SK-N-SH (cell line): ENCODE measurements at regions not wholly inside any gene's neighbourhood (a gene's known extent, or its start where the extent isn't known, plus 50 kb on each side); places are given as distances from the start of the nearest gene placed in this dataset.

ENCODE experiments used
- CTCF ChIA-PET: fragments of 300-600, 350-600 bp; formaldehyde crosslinking; extraction: SDS; loops from one replicate; lab custom pipeline; 2021; lab: Yijun Ruan, JAX
- POLR2A ChIA-PET: fragments of 350-600 bp; sonication (Branson Sonifier 250); formaldehyde crosslinking; extraction: SDS; loops from one replicate; lab custom pipeline; 2020; ENCODE audit warnings: antibody characterized with exemption, inconsistent platforms; lab: Yijun Ruan, JAX
- DNase-seq: peaks from one replicate; pipeline ENCODE4 v3.0.0; 2012
- H2AFZ ChIP-seq: fragments of 200-600 bp; sonication (generic); 2 replicates; pipeline ENCODE4 v1.8.1; 2016; ENCODE audit warnings: antibody characterized with exemption, mild to moderate bottlenecking, low read depth
- H3F3A ChIP-seq: fragments of 200-600 bp; sonication (generic); replicated peaks from 2 replicates; pipeline ENCODE3; 2016; ENCODE audit warnings: antibody characterized with exemption, mild to moderate bottlenecking; ENCODE audit not compliant: insufficient read depth
- H3K27ac ChIP-seq, 2 experiments: fragments of 200-500 bp in 1 of 2; fragments of 200-600 bp in 1 of 2; sonication (Bioruptor generic) in 1 of 2; sonication (generic), shearing (Covaris generic) in 1 of 2; 2 replicates each; pipeline versions ENCODE4 v1.5.1 to v1.6.1; 2014 to 2016; ENCODE audit warnings: low read depth in 2 of 2, inconsistent platforms in 1 of 2, low read length in 1 of 2, mild to moderate bottlenecking in 1 of 2, mixed read lengths in 1 of 2
- H3K27me3 ChIP-seq: fragments of 200-600 bp; sonication (generic), shearing (Covaris generic); 2 replicates; pipeline ENCODE4 v1.6.1; 2016; ENCODE audit warnings: mixed run types; ENCODE audit not compliant: insufficient read depth
- H3K36me3 ChIP-seq, 2 experiments: fragments of 200-500 bp in 1 of 2; fragments of 200-600 bp in 1 of 2; sonication (Bioruptor generic) in 1 of 2; sonication (generic) in 1 of 2; replicated peaks in 1 of 2; 2 replicates each; pipeline versions ENCODE3 to v1.5.1; 2014 to 2016; ENCODE audit warnings: low read length in 1 of 2, mild to moderate bottlenecking in 1 of 2; ENCODE audit not compliant: insufficient read depth in 2 of 2, control insufficient read depth in 1 of 2
- H3K4me1 ChIP-seq, 2 experiments: fragments of 200-500 bp in 1 of 2; fragments of 200-600 bp in 1 of 2; sonication (Bioruptor generic) in 1 of 2; sonication (generic), shearing (Covaris generic) in 1 of 2; 2 replicates each; pipeline versions ENCODE4 v1.5.1 to v1.6.1; 2014 to 2016; ENCODE audit warnings: low read depth in 1 of 2, low read length in 1 of 2, mixed run types in 1 of 2; ENCODE audit not compliant: insufficient read depth in 2 of 2, control insufficient read depth in 1 of 2
- H3K4me2 ChIP-seq: fragments of 200-600 bp; sonication (generic), shearing (Covaris generic); 2 replicates; pipeline ENCODE4 v1.6.1; 2017; ENCODE audit warnings: mixed run types
- H3K4me3 ChIP-seq, 2 experiments: fragments of 200-500 bp in 1 of 2; fragments of 200-600 bp in 1 of 2; sonication (Bioruptor generic) in 1 of 2; sonication (generic), shearing (Covaris generic) in 1 of 2; 2 replicates each; pipeline versions ENCODE4 v1.5.1 to v1.8.1; 2014 to 2016; ENCODE audit warnings: low read depth in 2 of 2, inconsistent platforms in 1 of 2, low read length in 1 of 2, mild to moderate bottlenecking in 1 of 2, mixed read lengths in 1 of 2, moderate library complexity in 1 of 2
- H3K79me2 ChIP-seq: fragments of 200-600 bp; sonication (generic); 2 replicates; pipeline ENCODE4 v1.8.1; 2017; ENCODE audit warnings: mild to moderate bottlenecking; ENCODE audit not compliant: insufficient read depth
- H3K9ac ChIP-seq: fragments of 200-600 bp; sonication (generic); 2 replicates; pipeline ENCODE4 v1.6.1; 2017; ENCODE audit warnings: mixed run types
- H3K9me2 ChIP-seq: fragments of 200-600 bp; sonication (generic); 2 replicates; pipeline ENCODE4 v1.6.1; 2017; ENCODE audit warnings: mixed run types
- H3K9me3 ChIP-seq: fragments of 200-600 bp; sonication (generic); 2 replicates; pipeline ENCODE4 v1.6.1; 2017; ENCODE audit warnings: mixed run types, mild to moderate bottlenecking, moderate library complexity
- H4K20me1 ChIP-seq: fragments of 200-600 bp; sonication (generic); 2 replicates; pipeline ENCODE4 v1.6.1; 2017; ENCODE audit warnings: mild to moderate bottlenecking, mixed run types; ENCODE audit not compliant: insufficient read depth
- CHD2 ChIP-seq: fragments of 150-350 bp; IDR thresholded peaks from 2 replicates; pipeline ENCODE4 v1.6.1; 2018; ENCODE audit warnings: low read length; ENCODE audit not compliant: partially characterized antibody
- ELF1 ChIP-seq: IDR thresholded peaks from 2 replicates; pipeline ENCODE4 v1.4.0; 2012
- FOSL2 ChIP-seq: IDR thresholded peaks from 2 replicates; pipeline ENCODE4 v1.4.0; 2012; ENCODE audit warnings: low read depth, mild to moderate bottlenecking, moderate library complexity, borderline replicate concordance
- GABPA ChIP-seq: IDR thresholded peaks from 2 replicates; pipeline ENCODE4 v1.4.0; 2012; ENCODE audit warnings: low read depth, mild to moderate bottlenecking
- GATA2 ChIP-seq: sonication (generic); formaldehyde crosslinking; IDR thresholded peaks from 2 replicates; pipeline ENCODE4 v1.5.0; 2020; ENCODE audit warnings: mild to moderate bottlenecking, missing genetic modification reagents
- JUND ChIP-seq: IDR thresholded peaks from 2 replicates; pipeline ENCODE4 v1.4.0; 2012
- MXI1 ChIP-seq: IDR thresholded peaks from 2 replicates; pipeline ENCODE4 v1.6.1; 2012; ENCODE audit warnings: mild to moderate bottlenecking, low read depth, low read length, improper control_type of control experiment
- POLR2AphosphoS5 ChIP-seq: IDR thresholded peaks from 2 replicates; pipeline ENCODE4 v1.6.1; 2012; ENCODE audit warnings: low read depth, low read length
- RCOR1 ChIP-seq: fragments of 150-350 bp; IDR thresholded peaks from 2 replicates; pipeline ENCODE4 v1.6.1; 2017; ENCODE audit warnings: antibody characterized with exemption, low read length
- RFX5 ChIP-seq: IDR thresholded peaks from 2 replicates; pipeline ENCODE4 v1.6.1; 2012; ENCODE audit warnings: mild to moderate bottlenecking, improper control_type of control experiment, low read length
- RXRA ChIP-seq: IDR thresholded peaks from 2 replicates; pipeline ENCODE4 v1.4.0; 2012; ENCODE audit warnings: low read depth, mild to moderate bottlenecking, borderline replicate concordance
- SIN3A ChIP-seq: IDR thresholded peaks from 2 replicates; pipeline ENCODE4 v1.6.1; 2012; ENCODE audit warnings: low read depth, mild to moderate bottlenecking, low read length, moderate library complexity, borderline replicate concordance
- SMC3 ChIP-seq: IDR thresholded peaks from 2 replicates; pipeline ENCODE4 v1.6.1; 2012; ENCODE audit warnings: low read depth, low read length, improper control_type of control experiment
- WGBS: methylation state at CpG from one replicate; pipeline ENCODE4 v1.1.6; 2017; ENCODE audit warnings: low lambda C conversion rate; 5-methylcytosine and 5-hydroxymethylcytosine counted together
- TF ChIP-seq, protein P1 (sequence below): IDR thresholded peaks from 2 replicates; pipeline ENCODE4; 2012
- TF ChIP-seq, protein P2 (sequence below): fragments of 200-600 bp; sonication (generic); IDR thresholded peaks from 2 replicates; pipeline ENCODE4 v1.6.1; 2017; ENCODE audit warnings: antibody characterized with exemption, mild to moderate bottlenecking, moderate library complexity
- TF ChIP-seq, protein P3 (sequence below): IDR thresholded peaks from 2 replicates; pipeline ENCODE4 v1.4.0; 2012; ENCODE audit warnings: low read depth
- TF ChIP-seq, protein P4 (sequence below): IDR thresholded peaks from 2 replicates; pipeline ENCODE4 v1.6.1; 2012; ENCODE audit warnings: mild to moderate bottlenecking, low read depth, low read length, moderate library complexity
- TF ChIP-seq, protein P5 (sequence below): fragments of 150-350 bp; IDR thresholded peaks from 2 replicates; pipeline ENCODE4 v1.6.1; 2017; ENCODE audit warnings: antibody characterized with exemption, low read length, low read depth, borderline replicate concordance

DNA sequence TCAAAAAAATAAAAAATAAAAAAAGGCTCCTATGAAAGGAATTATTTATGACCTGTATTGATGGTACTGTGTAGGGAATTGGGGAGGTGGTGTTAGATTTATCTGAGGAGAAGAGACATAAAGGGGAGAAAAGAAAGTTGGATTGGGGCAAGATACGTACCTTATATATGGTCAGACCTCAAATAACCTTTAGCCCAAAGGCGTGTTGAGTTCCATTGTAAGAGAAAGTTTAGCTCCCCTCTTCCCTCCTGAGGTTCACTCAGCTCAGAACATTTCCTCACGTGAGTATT is 296.9 kb downstream of the ADGB start:
- POLR2A ChIA-PET = no interaction called here
- WGBS = 71% methylated on average over 3 of the region's 3 CpGs
- Histone ChIP-seq H4K20me1 (no peaks in the 10 kb centered on the region), H3K9ac (no peak overlapping the region), H2AFZ (no peak overlapping the region), H3K27me3 (no peaks in the 10 kb centered on the region), H3K27ac (no peak overlapping the region), H3K4me3 (no peak overlapping the region), H3K36me3 (no peaks in the 10 kb centered on the region), H3F3A (peaks cover 17% of the 10 kb centered on the region), H3K4me2 (no peak overlapping the region), H3K9me3 (no peaks in the 10 kb centered on the region), H3K4me1 (0 out of 4 replicates have a peak, but pooled peaks cover 0 to 14% of the 10 kb centered on the region in 2 experiments), H3K9me2 (no peaks in the 10 kb centered on the region), H3K79me2 (no peaks in the 10 kb centered on the region)
- CTCF ChIA-PET = no interaction called here
- no peak for DNase-seq
- TF ChIP-seq MXI1 (no peak), POLR2AphosphoS5 (no peak), GABPA (no peak), RFX5 (no peak), RXRA (no peak)
- TF ChIP-seq, protein P1, sequence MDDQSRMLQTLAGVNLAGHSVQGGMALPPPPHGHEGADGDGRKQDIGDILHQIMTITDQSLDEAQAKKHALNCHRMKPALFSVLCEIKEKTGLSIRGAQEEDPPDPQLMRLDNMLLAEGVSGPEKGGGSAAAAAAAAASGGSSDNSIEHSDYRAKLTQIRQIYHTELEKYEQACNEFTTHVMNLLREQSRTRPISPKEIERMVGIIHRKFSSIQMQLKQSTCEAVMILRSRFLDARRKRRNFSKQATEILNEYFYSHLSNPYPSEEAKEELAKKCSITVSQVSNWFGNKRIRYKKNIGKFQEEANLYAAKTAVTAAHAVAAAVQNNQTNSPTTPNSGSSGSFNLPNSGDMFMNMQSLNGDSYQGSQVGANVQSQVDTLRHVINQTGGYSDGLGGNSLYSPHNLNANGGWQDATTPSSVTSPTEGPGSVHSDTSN = no peak
- TF ChIP-seq, protein P2, sequence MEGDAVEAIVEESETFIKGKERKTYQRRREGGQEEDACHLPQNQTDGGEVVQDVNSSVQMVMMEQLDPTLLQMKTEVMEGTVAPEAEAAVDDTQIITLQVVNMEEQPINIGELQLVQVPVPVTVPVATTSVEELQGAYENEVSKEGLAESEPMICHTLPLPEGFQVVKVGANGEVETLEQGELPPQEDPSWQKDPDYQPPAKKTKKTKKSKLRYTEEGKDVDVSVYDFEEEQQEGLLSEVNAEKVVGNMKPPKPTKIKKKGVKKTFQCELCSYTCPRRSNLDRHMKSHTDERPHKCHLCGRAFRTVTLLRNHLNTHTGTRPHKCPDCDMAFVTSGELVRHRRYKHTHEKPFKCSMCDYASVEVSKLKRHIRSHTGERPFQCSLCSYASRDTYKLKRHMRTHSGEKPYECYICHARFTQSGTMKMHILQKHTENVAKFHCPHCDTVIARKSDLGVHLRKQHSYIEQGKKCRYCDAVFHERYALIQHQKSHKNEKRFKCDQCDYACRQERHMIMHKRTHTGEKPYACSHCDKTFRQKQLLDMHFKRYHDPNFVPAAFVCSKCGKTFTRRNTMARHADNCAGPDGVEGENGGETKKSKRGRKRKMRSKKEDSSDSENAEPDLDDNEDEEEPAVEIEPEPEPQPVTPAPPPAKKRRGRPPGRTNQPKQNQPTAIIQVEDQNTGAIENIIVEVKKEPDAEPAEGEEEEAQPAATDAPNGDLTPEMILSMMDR = no peak

DNA sequence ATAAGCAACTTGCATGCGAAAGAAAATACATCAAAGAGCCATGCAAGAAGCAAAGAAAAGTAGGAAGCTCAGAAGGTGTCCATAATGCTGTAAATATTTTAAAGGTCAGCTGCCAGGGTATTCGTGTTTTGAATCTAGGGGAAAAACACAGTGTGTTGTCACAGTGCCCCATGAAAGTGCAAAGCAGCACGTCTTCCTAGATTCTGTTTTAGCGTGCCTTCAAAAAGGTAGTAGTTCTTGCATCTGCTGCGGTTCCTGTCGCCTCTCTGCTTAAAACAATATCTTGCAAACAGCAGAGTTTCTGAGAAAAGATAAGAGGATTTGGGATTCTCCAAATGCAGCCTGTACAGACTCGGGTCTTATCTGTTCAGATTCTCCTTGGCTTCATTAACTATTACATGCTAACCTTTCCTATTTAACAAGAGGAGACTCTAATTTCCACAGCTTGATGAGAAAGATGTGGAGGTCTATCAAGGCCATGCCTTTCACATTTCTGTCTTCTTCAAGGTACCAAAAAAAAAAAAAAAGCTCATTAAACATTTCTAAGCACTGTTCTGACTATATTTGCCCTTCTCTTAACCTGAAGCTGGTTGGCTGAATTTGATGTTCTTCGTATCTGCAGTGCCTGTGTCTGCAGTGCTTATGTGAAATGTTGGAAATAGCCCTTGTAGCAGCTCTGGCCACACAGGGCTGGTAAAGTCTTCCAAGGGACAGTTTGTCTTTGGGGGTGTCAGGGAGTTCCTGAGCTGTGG is 297.5 kb downstream of the ADGB start:
- Histone ChIP-seq H3K4me1 (0 out of 4 replicates have a peak, but pooled peaks cover 0 to 14% of the 10 kb centered on the region in 2 experiments), H3F3A (peaks cover 17% of the 10 kb centered on the region), H3K9me3 (no peaks in the 10 kb centered on the region), H3K9me2 (no peaks in the 10 kb centered on the region), H2AFZ (no peak overlapping the region), H3K27me3 (no peaks in the 10 kb centered on the region), H3K27ac (no peak overlapping the region), H3K4me2 (no peak overlapping the region), H3K4me3 (no peak overlapping the region), H3K79me2 (no peaks in the 10 kb centered on the region), H3K9ac (no peak overlapping the region), H4K20me1 (no peaks in the 10 kb centered on the region), H3K36me3 (no peaks in the 10 kb centered on the region)
- 94% methylated on average over 8 of the region's 8 CpGs for WGBS
- ChIA-PET POLR2A (no interaction called here), CTCF (no interaction called here)
- no peak for DNase-seq
- TF ChIP-seq, protein P3, sequence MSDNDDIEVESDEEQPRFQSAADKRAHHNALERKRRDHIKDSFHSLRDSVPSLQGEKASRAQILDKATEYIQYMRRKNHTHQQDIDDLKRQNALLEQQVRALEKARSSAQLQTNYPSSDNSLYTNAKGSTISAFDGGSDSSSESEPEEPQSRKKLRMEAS = no peak
- TF ChIP-seq JUND (no peak), FOSL2 (no peak), ELF1 (no peak), MXI1 (no peak), RFX5 (no peak), SIN3A (no peak), GATA2 (no peak), RCOR1 (no peak), SMC3 (no peak), CHD2 (no peak), POLR2AphosphoS5 (no peak)
- TF ChIP-seq, protein P4, sequence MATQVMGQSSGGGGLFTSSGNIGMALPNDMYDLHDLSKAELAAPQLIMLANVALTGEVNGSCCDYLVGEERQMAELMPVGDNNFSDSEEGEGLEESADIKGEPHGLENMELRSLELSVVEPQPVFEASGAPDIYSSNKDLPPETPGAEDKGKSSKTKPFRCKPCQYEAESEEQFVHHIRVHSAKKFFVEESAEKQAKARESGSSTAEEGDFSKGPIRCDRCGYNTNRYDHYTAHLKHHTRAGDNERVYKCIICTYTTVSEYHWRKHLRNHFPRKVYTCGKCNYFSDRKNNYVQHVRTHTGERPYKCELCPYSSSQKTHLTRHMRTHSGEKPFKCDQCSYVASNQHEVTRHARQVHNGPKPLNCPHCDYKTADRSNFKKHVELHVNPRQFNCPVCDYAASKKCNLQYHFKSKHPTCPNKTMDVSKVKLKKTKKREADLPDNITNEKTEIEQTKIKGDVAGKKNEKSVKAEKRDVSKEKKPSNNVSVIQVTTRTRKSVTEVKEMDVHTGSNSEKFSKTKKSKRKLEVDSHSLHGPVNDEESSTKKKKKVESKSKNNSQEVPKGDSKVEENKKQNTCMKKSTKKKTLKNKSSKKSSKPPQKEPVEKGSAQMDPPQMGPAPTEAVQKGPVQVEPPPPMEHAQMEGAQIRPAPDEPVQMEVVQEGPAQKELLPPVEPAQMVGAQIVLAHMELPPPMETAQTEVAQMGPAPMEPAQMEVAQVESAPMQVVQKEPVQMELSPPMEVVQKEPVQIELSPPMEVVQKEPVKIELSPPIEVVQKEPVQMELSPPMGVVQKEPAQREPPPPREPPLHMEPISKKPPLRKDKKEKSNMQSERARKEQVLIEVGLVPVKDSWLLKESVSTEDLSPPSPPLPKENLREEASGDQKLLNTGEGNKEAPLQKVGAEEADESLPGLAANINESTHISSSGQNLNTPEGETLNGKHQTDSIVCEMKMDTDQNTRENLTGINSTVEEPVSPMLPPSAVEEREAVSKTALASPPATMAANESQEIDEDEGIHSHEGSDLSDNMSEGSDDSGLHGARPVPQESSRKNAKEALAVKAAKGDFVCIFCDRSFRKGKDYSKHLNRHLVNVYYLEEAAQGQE = no peak
- TF ChIP-seq, protein P5, sequence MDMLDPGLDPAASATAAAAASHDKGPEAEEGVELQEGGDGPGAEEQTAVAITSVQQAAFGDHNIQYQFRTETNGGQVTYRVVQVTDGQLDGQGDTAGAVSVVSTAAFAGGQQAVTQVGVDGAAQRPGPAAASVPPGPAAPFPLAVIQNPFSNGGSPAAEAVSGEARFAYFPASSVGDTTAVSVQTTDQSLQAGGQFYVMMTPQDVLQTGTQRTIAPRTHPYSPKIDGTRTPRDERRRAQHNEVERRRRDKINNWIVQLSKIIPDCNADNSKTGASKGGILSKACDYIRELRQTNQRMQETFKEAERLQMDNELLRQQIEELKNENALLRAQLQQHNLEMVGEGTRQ = no peak
